GM19372 (cell line): ENCODE measurements at regions not wholly inside any gene's neighbourhood (a gene's known extent, or its start where the extent isn't known, plus 50 kb on each side); places are given as distances from the start of the nearest gene placed in this dataset.

ENCODE experiments used
- ATAC-seq: cut with Tn5 transposase; IDR thresholded peaks from one replicate; pipeline ENCODE4 v1.9.1; 2021; ENCODE audit warnings: mild to moderate bottlenecking, low read depth, moderate library complexity; ENCODE audit not compliant: unreplicated experiment

GRCh38 chr16:73553941-73554660, 506.2 kb upstream of the ZFHX3 start:
- no peak for ATAC-seq

- ATAC-seq: no peak
These were observed 502.2 kb upstream of the ZFHX3 start for GRCh38 chr16:73549984-73550631.

DNA sequence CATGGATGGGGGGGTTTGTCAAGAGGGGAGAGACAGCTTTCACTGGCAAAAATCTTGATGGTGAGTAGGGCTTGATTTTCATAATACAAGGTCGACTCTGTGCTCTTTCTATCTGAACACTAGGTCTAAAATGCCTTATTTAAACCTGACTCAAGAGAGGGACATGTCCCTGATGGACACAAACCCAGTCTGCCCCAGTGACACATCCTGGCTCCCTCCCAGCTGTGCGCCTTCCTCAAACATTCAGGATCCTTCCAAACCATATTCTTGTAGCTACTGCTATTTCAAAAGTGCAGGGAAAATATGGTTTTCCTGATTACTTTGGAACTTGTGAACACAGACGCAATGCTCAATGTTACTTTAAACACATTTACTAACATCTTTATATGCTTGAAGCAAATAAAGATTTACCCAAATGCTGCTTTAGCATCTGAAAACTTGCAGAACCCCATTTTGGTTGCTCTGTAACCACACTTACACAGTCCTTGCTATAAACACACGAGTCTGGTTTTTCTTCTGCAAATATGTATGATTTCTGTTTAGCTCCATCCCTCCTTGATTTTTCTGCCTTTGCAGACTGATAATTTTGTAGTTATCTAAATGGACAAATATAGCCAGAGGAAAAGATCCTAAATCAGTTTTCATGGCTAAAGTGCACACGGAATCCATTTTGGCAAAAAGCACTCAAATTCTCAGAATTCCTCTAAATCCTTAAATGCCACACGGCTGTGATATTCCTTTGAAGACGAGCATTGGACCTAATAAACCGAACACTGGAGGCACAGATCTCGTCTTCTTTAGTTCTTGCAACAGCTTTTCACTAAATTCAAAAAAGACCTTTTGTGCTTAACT, 499.9 kb upstream of the ZFHX3 start:
- no peak for ATAC-seq

DNA sequence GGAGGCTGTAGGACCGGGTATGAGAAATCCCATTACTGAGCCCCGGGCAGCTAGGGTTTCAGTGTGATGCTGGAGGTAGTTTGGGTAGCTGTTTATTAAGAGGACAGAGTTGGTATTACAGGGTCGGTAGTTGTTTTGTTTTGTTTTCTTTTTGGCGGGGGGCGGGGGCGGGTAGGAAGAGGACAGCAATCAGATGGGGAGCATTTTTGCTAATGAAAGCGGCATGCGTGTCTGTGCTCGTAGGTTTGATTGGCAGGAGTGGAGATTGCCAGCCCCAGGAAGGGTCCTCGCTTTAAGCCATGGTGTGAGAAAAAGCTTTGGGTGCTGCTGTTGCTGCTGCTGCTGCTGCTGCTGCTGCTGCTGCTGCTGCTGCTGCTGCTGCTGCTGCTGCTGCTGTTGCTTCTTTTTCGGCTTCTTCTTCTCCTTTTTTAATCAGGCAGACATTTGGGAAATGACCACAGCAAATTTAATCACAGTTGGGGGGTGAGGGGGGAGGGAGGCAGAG, 498.5 kb upstream of the ZFHX3 start:
- ATAC-seq: no peak

DNA sequence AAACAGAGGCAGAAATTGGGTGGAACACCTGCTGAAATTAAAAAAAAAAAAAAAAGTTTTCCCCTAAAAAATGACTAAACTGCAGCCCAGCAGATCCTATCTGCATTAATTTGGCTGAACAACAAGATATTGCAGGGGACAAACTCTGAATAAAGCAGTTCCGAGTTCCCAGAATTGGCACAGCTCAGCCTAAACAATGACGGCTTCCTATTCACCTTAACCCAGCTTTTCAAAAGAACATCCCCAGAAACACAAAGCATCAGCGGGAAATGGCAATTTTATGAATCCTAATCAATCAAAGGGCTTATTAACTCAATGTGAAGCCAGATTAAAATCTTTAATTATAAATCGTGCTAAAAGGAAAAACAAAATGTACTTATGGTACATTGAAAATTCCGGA, 497.8 kb upstream of the ZFHX3 start:
- ATAC-seq: no peak

- ATAC-seq: no peak
These were observed 497.4 kb upstream of the ZFHX3 start for GRCh38 chr16:73545290-73545689.

DNA sequence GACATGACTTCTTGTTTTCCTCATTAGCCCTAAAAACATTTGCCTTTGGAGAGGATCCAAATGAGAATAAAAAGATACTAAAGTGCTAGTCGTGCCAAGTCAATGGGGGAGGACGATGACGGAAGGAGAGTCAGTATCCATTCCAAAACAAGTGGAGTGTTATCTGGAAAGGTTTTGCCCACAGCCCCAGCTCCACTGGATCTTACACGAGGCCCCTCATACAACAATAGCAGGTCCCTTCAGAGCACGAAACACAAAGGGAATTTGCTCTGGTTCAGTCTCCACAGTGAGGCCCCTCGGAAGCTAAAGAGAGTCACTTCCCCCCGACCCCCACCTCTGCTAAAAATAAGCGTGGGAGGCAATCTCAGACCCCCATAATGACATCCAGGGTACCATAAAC, 496.9 kb upstream of the ZFHX3 start:
- no peak for ATAC-seq

GRCh38 chr16:73543970-73544599, 496.2 kb upstream of the ZFHX3 start:
- no peak for ATAC-seq

GRCh38 chr16:73543331-73543969, 495.5 kb upstream of the ZFHX3 start:
- ATAC-seq: no peak

- no peak for ATAC-seq
These were observed 495.0 kb upstream of the ZFHX3 start for GRCh38 chr16:73542885-73543284.

GRCh38 chr16:73537921-73538320, 490.0 kb upstream of the ZFHX3 start:
- ATAC-seq: no peak

DNA sequence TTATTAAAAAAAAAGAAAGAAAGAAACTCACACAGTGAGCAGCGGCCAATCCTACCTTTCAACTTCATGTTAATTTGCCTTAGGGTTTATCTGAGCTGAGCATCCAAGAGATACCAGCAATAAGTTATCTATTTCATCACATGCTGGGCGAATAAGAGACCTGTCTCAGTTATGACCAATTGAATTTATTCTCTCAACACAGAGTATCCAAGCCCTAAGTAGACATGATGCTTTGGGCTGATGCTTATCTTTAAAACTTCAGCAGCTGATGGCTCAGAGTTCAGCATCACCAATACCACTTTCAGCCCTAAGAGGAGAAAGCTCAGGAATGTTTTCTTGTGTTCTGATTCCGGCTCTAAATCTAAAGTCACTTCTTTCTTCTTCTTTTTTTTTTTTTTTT, 489.0 kb upstream of the ZFHX3 start:
- no peak for ATAC-seq

- ATAC-seq: no peak
These were observed 483.1 kb upstream of the ZFHX3 start for GRCh38 chr16:73531021-73531420.

DNA sequence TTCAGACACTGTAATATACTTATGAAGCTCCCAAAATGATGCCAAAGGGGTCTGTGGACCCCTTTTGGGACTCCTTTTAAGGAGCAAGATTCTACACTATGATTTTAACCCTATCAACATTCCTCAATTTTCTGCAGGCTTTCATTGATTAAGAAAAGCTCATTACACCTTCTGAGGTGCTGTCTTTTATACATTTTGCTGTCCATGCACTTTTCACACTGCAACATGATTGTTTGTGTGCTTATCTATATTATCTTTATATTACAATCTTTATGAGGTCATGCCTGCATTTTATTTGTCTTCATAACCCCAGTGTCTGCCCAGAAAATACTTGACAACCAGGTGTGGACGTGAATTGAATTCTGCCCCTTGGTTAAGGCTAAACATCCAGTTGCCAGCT, 482.6 kb upstream of the ZFHX3 start:
- no peak for ATAC-seq

- ATAC-seq: no peak
These were observed 481.5 kb upstream of the ZFHX3 start for GRCh38 chr16:73529303-73530012.

GRCh38 chr16:73527187-73527586, 479.3 kb upstream of the ZFHX3 start:
- ATAC-seq: no peak

GRCh38 chr16:73526011-73526804, 478.3 kb upstream of the ZFHX3 start:
- ATAC-seq: no peak

DNA sequence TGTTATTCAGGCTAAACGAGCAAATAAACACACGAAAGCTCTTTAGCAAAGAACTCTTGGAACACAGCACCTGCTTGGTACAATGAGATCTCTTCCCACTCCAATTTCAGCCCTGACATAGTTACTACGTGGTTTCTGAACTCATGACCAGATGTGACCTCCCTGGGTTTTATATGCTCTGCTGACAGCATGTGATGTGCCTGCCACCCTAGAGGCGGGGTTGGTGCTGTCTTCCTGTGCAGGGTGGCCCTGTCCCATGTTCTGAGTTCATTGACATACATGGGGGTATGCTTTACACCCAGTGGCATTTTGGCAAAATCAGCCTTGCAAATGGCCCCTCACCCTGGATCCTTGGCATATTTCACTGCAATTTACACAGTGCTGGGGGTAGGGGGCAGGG, 475.3 kb upstream of the ZFHX3 start:
- no peak for ATAC-seq

GRCh38 chr16:73521499-73521898, 473.6 kb upstream of the ZFHX3 start:
- no peak for ATAC-seq
